Trophoblast cell (in vitro differentiated cells and primary cell): ENCODE measurements at regions not wholly inside any gene's neighbourhood (a gene's known extent, or its start where the extent isn't known, plus 50 kb on each side); places are given as distances from the start of the nearest gene placed in this dataset.
A peak's percentile ranks its signal among the peaks of the same experiment; 100 is the strongest.
"Not testable (repeated sequence)": the region's sequence is repeated elsewhere in the genome, so short reads cannot be mapped to it uniquely, and the experiment has no call there.

Experiments
- DNase-seq, 2 donors: peaks; one replicate each; pipeline ENCODE4 v3.0.0-alpha.2; 2016
- H2AFZ ChIP-seq: 2 replicates; pipeline ENCODE4 v1.6.1; 2013; ENCODE audit warnings: low read length, moderate library complexity, mild to moderate bottlenecking; ENCODE audit not compliant: insufficient read depth, poor library complexity
- H2AK5ac ChIP-seq: 2 replicates; pipeline ENCODE4 v1.6.1; 2013; ENCODE audit warnings: mild to moderate bottlenecking, low read length
- H2BK120ac ChIP-seq: 2 replicates; pipeline ENCODE4 v1.6.1; 2013; ENCODE audit warnings: low read length, mild to moderate bottlenecking, moderate library complexity; ENCODE audit not compliant: insufficient read depth, poor library complexity
- H2BK12ac ChIP-seq: 2 replicates; pipeline ENCODE4 v1.6.1; 2013; ENCODE audit warnings: mild to moderate bottlenecking, low read length, moderate library complexity
- H2BK5ac ChIP-seq: 2 replicates; pipeline ENCODE4 v1.6.1; 2013; ENCODE audit warnings: low read length, low read depth, moderate library complexity, mild to moderate bottlenecking; ENCODE audit not compliant: poor library complexity
- H3K14ac ChIP-seq: 2 replicates; pipeline ENCODE4 v1.6.1; 2013; ENCODE audit warnings: mild to moderate bottlenecking, low read length
- H3K18ac ChIP-seq: 2 replicates; pipeline ENCODE4 v1.6.1; 2013; ENCODE audit warnings: mild to moderate bottlenecking, low read length
- H3K23ac ChIP-seq: 2 replicates; pipeline ENCODE4 v1.6.1; 2013; ENCODE audit warnings: low read length
- H3K27ac ChIP-seq: 2 replicates; pipeline ENCODE4 v1.5.1; 2013; ENCODE audit warnings: low read depth, mild to moderate bottlenecking, inconsistent platforms, low read length, moderate library complexity
- H3K27me3 ChIP-seq: 2 replicates; pipeline ENCODE4 v1.6.1; 2013; ENCODE audit warnings: inconsistent platforms, mild to moderate bottlenecking, low read length, moderate library complexity; ENCODE audit not compliant: insufficient read depth
- H3K36me3 ChIP-seq, 2 experiments: 1 replicate in 1 of 2; 2 replicates in 1 of 2; pipeline ENCODE4 v1.6.1; 2013; ENCODE audit warnings: low read length in 2 of 2, mild to moderate bottlenecking in 2 of 2, moderate library complexity in 1 of 2; ENCODE audit not compliant: insufficient read depth in 2 of 2, control insufficient read depth in 1 of 2
- H3K4ac ChIP-seq: 2 replicates; pipeline ENCODE4 v1.6.1; 2013; ENCODE audit warnings: low read depth, mild to moderate bottlenecking, low read length, moderate library complexity
- H3K4me1 ChIP-seq, 2 experiments: 1 replicate in 1 of 2; 2 replicates in 1 of 2; pipeline ENCODE4 v1.6.1; 2013; ENCODE audit warnings: low read length in 2 of 2, mild to moderate bottlenecking in 2 of 2, moderate library complexity in 1 of 2; ENCODE audit not compliant: insufficient read depth in 2 of 2, control insufficient read depth in 1 of 2
- H3K4me2 ChIP-seq: 2 replicates; pipeline ENCODE4 v1.6.1; 2013; ENCODE audit warnings: inconsistent platforms, mild to moderate bottlenecking, low read length, moderate library complexity
- H3K4me3 ChIP-seq: 2 replicates; pipeline ENCODE4 v1.5.1; 2013; ENCODE audit warnings: mild to moderate bottlenecking, low read depth, low read length, inconsistent platforms
- H3K79me1 ChIP-seq: one replicate; pipeline ENCODE4 v1.6.1; 2013; ENCODE audit warnings: low read length
- H3K79me2 ChIP-seq: 2 replicates; pipeline ENCODE4 v1.6.1; 2013; ENCODE audit warnings: low read length, mild to moderate bottlenecking; ENCODE audit not compliant: control insufficient read depth, insufficient read depth, poor library complexity
- H3K9ac ChIP-seq: 2 replicates; pipeline ENCODE4 v1.6.1; 2013; ENCODE audit warnings: mild to moderate bottlenecking, low read length
- H3K9me3 ChIP-seq: 2 replicates; pipeline ENCODE4 v1.6.1; 2013; ENCODE audit warnings: low read depth, mild to moderate bottlenecking, control low read depth, inconsistent platforms, low read length; ENCODE audit not compliant: insufficient read depth
- H4K12ac ChIP-seq: 2 replicates; pipeline ENCODE4 v1.6.1; 2013; ENCODE audit warnings: low read depth, mild to moderate bottlenecking, low read length, moderate library complexity
- H4K8ac ChIP-seq: 2 replicates; pipeline ENCODE4 v1.6.1; 2013; ENCODE audit warnings: low read depth, mild to moderate bottlenecking, low read length, moderate library complexity
- H4K91ac ChIP-seq: one replicate; pipeline ENCODE4 v1.6.1; 2013; ENCODE audit warnings: low read depth, mild to moderate bottlenecking, low read length, moderate library complexity
- WGBS: extraction: QIAGEN DNeasy Blood & Tissue Kit; methylation state at CpG from one replicate; pipeline ENCODE4 v1.1.7; 2013; ENCODE audit warnings: missing lambda C conversion rate; ENCODE audit not compliant: insufficient read length, insufficient coverage; ENCODE audit errors: extremely low coverage; 5-methylcytosine and 5-hydroxymethylcytosine counted together

DNA sequence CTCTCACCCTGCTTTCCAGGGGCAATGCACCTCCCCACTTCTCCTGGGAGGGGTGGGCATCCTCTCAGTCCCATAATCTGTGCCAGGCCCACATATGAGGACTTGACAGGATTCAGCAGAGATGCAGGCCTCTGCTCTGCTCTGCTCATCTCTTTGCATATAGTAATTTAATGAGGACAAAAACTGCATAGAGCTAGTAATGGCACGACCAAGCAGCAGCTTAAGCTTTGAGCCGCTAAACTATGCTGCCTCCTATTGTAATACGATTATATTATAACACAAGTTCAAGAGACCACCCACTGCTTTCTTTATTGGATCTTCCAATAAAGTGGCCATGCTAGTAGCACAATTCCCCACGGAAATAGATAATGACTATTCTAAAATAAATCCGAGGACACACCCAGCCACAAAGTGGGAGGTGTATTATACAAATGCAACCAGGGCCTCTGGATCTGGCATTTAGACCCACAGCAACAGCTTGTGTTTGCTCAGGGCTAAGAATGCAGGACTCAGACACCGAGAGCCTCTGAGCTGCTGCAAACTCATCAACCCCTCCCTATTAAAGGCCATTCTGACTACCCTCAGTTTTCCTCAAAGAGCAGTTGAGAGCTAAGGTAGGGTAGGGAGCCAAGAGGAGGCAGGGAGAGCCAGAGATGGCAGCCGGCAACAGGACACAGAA is 93.6 kb upstream of the PLGLB2 start:
- not testable (repeated sequence) for H2BK12ac ChIP-seq, H2BK5ac ChIP-seq, H2AFZ ChIP-seq, H3K36me3 ChIP-seq, H3K9me3 ChIP-seq, H4K12ac ChIP-seq, H3K4ac ChIP-seq, H3K27ac ChIP-seq, H3K9ac ChIP-seq, H4K91ac ChIP-seq, H3K27me3 ChIP-seq, H3K4me3 ChIP-seq, H3K14ac ChIP-seq, H2AK5ac ChIP-seq, H3K79me2 ChIP-seq, DNase-seq, H2BK120ac ChIP-seq, H3K4me1 ChIP-seq, H3K23ac ChIP-seq, H3K79me1 ChIP-seq, H3K4me2 ChIP-seq, H4K8ac ChIP-seq, H3K18ac ChIP-seq
- WGBS = no CpG with 5 or more reads among the region's 7 CpGs

DNA sequence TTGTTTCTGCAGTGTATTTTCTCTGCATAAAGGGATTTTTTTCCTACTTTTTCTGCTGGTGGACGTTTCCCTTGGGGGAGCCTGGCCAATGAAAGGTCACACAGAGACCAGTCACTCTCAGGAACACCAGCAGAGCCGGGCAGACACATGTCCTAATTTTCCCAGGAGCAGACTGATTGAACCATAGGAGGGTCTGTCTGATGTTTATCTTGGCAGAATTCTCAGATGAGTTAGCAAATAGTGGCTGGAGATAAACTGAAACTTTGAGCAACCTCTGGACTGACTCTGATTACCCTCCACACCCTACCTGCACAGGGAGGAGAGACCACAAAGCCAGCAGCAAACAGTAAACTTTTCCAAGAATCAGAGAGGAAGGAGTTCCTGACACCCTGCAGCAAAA is 90.0 kb upstream of the PLGLB2 start:
- not testable (repeated sequence) for H3K9me3 ChIP-seq, H3K23ac ChIP-seq, H3K4me3 ChIP-seq, DNase-seq, H4K91ac ChIP-seq, H4K8ac ChIP-seq, H3K79me2 ChIP-seq, H3K14ac ChIP-seq, H3K18ac ChIP-seq, H3K9ac ChIP-seq, H3K4me1 ChIP-seq, H2BK120ac ChIP-seq, H2BK5ac ChIP-seq, H3K36me3 ChIP-seq, H3K4me2 ChIP-seq, H2BK12ac ChIP-seq, H2AFZ ChIP-seq, H3K27me3 ChIP-seq, H2AK5ac ChIP-seq, H4K12ac ChIP-seq, H3K4ac ChIP-seq
- peaks cover 12% of the 10 kb centered on the region for H3K79me1 ChIP-seq
- H3K27ac ChIP-seq = peak overlapping the region; percentile 69
- WGBS = no CpG with 5 or more reads among the region's 2 CpGs

DNA sequence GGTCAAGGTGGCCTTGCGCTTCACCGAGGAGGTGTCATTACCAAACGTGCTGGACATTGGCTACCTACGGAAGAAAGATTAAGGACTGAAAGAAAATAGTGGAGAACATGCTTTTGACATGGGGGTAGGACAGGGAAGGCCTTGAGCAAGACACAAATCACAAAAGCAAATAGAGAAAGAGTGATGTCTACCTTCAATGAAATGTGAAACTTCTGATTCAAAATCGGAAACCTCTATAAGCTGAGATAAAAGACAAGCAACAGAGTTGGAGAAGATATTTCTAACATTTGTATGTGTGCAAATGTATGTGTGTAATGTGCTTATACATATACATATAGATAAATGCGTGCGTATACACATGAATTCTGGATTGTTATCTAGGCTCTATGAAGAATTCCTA is 89.5 kb upstream of the PLGLB2 start:
- H2BK5ac ChIP-seq, H4K91ac ChIP-seq, DNase-seq, H3K23ac ChIP-seq, H3K14ac ChIP-seq, H3K36me3 ChIP-seq, H4K8ac ChIP-seq, H2AK5ac ChIP-seq, H3K9me3 ChIP-seq, H2BK120ac ChIP-seq, H3K9ac ChIP-seq, H3K4ac ChIP-seq, H2AFZ ChIP-seq, H3K27me3 ChIP-seq, H2BK12ac ChIP-seq, H3K27ac ChIP-seq, H3K4me2 ChIP-seq, H3K4me3 ChIP-seq, H4K12ac ChIP-seq, H3K18ac ChIP-seq, H3K4me1 ChIP-seq, H3K79me2 ChIP-seq: not testable (repeated sequence)
- WGBS = no CpG with 5 or more reads among the region's 7 CpGs
- peaks cover 12% of the 10 kb centered on the region for H3K79me1 ChIP-seq

DNA sequence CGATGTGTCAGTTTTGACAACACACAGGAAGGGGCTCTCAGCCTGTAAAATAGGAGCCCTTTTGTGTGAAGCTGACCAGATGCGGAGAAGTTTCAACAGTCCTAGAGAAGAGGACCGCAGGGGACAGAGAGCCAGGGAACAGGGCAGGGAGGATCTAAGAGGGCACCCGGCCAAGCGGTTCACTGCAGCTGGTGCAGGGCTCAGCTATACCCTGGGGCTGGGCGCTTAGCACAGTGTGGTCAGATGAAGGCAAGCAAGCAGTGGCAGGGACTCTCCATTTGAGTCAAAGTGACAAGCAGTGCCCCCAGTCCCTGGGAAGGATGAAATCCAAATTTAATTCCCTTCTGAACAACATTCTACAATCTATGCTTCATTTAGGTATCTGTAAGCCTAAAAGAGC is 88.9 kb upstream of the PLGLB2 start:
- H2BK120ac ChIP-seq, H4K12ac ChIP-seq: not testable (repeated sequence)
- no CpG with 5 or more reads among the region's 6 CpGs for WGBS

More for the DNA sequence above, 88.9 kb upstream of the PLGLB2 start:
- H3K79me2 ChIP-seq, H2BK12ac ChIP-seq, H2AK5ac ChIP-seq, H2AFZ ChIP-seq, H3K9ac ChIP-seq, H3K36me3 ChIP-seq, H3K9me3 ChIP-seq, H3K4me3 ChIP-seq, H3K4ac ChIP-seq, H3K4me1 ChIP-seq, H3K14ac ChIP-seq, H2BK5ac ChIP-seq, DNase-seq, H3K27ac ChIP-seq, H3K23ac ChIP-seq, H3K4me2 ChIP-seq, H3K18ac ChIP-seq, H3K27me3 ChIP-seq, H4K8ac ChIP-seq: not testable (repeated sequence)
- peak overlapping the region; percentile 24 for H4K91ac ChIP-seq
- H3K79me1 ChIP-seq = peaks cover 12% of the 10 kb centered on the region
